Right forelimb (tissue), 1 donor: ENCODE measurements at regions not wholly inside any gene's neighbourhood (a gene's known extent, or its start where the extent isn't known, plus 50 kb on each side); places are given as distances from the start of the nearest gene placed in this dataset.

Source experiments
- DNase-seq: peaks from one replicate; pipeline ENCODE4 v3.0.0-alpha.2; 2018

GRCh38 chr22:47299863-47300697 is 537.6 kb downstream of the TBC1D22A start:
- DNase-seq: no peak

- no peak for DNase-seq
Measured at GRCh38 chr22:47299211-47299862, 536.9 kb downstream of the TBC1D22A start.

GRCh38 chr22:47298017-47298785 is 535.8 kb downstream of the TBC1D22A start:
- no peak for DNase-seq

GRCh38 chr22:47297261-47298016 is 535.0 kb downstream of the TBC1D22A start:
- no peak for DNase-seq

- DNase-seq: no peak
Measured at GRCh38 chr22:47296405-47297260, 534.2 kb downstream of the TBC1D22A start.

GRCh38 chr22:47295982-47296381 is 533.5 kb downstream of the TBC1D22A start:
- no peak for DNase-seq

GRCh38 chr22:47295226-47295901 is 532.9 kb downstream of the TBC1D22A start:
- no peak for DNase-seq

- DNase-seq: no peak
Measured at GRCh38 chr22:47294576-47294975, 532.1 kb downstream of the TBC1D22A start.

- no peak for DNase-seq
Measured at GRCh38 chr22:47294222-47294532, 531.7 kb downstream of the TBC1D22A start.

GRCh38 chr22:47293368-47294221 is 531.1 kb downstream of the TBC1D22A start:
- DNase-seq: peak; percentile 2

GRCh38 chr22:47292546-47293320 is 530.3 kb downstream of the TBC1D22A start:
- DNase-seq: peak; percentile 37

- DNase-seq: peak; percentile 10
Measured at GRCh38 chr22:47291565-47292495, 529.4 kb downstream of the TBC1D22A start.

- DNase-seq: peak; percentile 7
Measured at GRCh38 chr22:47290706-47291430, 528.4 kb downstream of the TBC1D22A start.

- DNase-seq: peak; percentile 21
Measured at GRCh38 chr22:47289336-47289985, 527.0 kb downstream of the TBC1D22A start.

- DNase-seq: peak; percentile 20
Measured at GRCh38 chr22:47288680-47289079, 526.2 kb downstream of the TBC1D22A start.

GRCh38 chr22:47287516-47287915 is 525.1 kb downstream of the TBC1D22A start:
- DNase-seq: no peak

GRCh38 chr22:47286590-47286989 is 524.1 kb downstream of the TBC1D22A start:
- DNase-seq: no peak
